HPDE6-E6E7 (cell line): ENCODE measurements at regions not wholly inside any gene's neighbourhood (a gene's known extent, or its start where the extent isn't known, plus 50 kb on each side); places are given as distances from the start of the nearest gene placed in this dataset.
"Not testable (repeated sequence)": the region's sequence is repeated elsewhere in the genome, so short reads cannot be mapped to it uniquely, and the experiment has no call there.

Source experiments
- DNase-seq: peaks from one replicate; pipeline ENCODE4 v3.0.0; 2011; ENCODE audit warnings: missing footprints; ENCODE audit errors: extremely low spot score

DNA sequence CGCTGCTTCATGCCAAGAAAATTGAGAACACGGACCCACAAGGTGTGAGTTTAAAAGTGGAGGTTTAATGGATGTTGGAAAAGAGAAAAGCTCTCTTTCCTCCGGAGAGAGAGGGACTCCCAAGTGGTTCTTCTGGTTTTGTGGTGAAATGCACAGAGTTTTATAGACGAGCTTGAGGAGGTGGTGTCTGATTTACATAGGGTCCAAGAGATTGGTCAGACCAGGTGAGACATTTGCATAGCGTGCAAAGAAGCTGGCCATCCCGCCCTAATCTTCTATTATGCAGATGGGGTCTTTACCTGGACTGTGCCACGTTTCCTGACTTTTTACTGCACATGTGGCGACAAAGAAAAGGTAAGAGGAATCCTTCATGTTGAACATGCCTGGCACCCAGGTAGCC is 236.4 kb upstream of the PCDH9 start:
- DNase-seq, result no peak

DNA sequence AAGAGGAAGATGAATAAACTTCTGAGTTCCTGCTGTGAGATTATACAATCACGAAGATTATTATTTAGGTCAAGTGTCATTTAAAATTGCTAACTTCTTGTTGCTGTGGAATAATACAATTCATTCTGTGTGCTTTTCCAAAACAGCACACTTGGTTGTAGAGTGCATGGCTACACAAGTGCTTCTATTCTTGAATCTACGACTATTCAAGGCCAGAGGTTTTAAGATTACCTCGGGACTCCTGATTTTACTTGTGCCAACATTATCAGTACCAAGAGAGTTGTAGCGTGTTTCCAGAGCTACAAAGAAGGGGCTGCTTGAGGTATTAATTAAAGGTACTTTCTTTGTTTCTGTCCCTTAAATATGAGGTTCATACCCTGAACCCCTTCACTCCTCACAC is 234.0 kb upstream of the PCDH9 start:
- no peak for DNase-seq

DNA sequence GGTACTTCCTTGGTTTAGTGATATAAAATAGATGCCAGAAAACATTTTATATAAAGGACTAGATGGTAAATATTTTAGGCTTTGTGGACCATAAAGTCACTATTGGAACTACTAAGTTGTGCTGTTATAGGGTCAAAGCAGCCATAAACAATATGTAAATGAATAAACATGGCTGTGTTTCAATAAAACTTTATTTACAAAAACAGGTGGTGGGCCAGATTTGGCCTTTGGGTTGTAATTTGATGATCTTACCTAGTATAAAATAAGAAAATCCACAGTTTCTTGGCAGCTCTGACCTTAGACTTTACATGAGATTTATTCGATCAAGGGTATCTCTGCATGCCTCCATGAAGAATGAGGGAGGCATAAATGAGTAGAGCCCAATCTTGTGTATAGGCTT is 232.0 kb upstream of the PCDH9 start:
- DNase-seq, result no peak

DNA sequence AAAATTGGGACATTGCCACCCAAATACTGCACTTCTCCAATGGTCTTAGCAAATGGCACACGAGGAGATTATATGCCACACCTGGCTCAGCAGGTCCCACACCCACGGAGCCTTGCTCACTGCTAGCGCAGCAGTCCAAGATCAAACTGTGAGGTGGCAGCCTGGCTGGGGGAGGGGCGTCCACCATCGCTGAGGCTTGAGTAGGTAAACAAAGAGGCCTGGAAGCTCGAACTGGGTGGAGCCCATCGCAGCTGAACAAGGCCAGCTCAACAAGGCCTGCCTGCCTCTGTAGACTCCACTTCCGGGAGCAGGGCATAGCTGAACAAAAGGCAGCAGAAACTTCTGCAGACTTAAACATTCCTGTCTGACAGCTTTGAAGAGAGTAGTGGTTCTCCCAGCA is 222.4 kb upstream of the PCDH9 start:
- DNase-seq, result not testable (repeated sequence)

DNA sequence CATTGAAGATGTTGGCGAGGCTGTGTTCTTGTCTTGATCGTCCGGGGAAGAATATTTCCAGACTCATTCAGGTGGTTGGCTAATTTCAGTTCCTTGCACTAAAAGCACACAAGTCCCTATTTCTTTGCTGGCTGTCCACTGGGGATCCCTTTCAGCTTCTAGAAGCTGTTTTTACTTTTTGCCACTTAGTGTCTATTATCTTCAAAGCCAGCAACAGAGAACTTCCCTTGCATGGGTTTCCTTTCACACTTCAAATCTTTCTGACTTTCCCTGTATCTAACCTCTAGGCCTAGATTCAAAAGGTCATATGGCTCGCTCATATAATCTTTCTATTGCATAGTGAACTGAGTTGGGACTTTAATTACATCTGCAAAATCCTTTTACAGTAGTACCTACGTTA is 215.3 kb upstream of the PCDH9 start:
- DNase-seq, result no peak

DNA sequence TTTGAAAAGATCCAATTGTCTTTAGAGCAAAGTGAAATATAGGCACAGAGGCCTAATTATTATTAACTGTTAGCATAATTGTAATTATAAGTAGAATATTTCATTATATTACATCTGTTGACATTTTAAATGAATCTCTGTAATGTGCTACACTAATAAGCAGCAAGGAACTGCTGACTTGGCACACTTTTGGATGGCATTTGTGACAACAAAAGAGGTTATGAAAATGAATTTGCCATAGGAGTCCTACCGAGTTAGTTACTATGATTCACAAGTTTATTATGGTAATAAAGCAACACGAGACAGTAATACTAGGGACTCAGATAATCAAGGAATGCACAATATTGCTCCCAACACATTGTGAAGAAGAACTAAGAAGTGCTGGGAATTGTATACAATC is 213.8 kb upstream of the PCDH9 start:
- DNase-seq, result no peak

DNA sequence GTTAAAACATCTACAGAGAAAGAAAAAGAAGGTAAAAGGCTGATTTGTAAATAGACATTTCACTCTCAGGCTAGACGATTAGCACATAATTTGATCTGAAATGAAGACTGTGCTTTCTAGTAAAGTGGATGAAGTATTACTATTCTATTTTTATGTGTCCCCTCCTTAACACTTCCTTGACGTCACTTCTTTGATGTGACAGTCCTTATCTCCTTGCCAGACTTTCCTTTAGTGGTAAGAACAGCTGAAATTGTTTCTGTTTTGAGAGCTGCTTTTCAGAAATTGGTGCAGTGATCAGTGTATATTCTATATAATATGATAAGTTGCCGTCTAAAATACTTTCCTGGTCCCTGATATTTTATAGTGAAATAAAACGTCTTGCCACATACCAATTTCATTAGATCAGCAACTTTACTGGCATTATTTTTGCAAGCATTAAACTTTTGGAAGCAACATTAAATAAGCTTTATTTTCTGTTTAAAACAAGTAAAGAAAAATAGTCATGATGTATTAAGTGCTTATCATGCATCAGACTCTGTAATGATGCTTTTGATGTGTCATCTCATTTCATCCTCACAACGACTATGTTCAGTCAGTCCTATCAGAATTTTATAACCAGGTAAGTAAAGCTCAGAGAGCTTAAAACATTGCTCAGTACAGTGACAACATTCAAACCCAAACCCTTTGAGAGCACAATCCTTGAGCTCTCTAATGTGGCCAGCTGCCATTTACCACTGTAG is 210.3 kb upstream of the PCDH9 start:
- DNase-seq, result no peak

DNA sequence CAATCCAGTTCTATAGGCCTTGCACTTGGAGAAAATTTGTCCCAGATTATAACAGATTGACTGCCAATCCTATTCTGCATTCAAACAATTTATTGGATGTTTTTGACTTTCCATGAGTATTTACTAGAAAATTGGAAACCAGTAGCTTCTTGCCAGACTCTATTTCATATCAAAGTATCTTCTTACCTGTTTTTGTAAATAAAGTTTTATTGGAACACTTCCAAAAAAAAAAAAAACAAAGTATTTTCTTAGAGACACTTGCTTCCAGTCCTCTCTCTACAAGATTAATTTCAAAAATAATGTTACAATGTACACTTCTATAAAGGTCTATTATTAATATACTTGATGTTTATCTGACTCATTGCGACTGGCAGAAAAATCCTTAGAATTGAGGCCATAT is 209.2 kb upstream of the PCDH9 start:
- no peak for DNase-seq

DNA sequence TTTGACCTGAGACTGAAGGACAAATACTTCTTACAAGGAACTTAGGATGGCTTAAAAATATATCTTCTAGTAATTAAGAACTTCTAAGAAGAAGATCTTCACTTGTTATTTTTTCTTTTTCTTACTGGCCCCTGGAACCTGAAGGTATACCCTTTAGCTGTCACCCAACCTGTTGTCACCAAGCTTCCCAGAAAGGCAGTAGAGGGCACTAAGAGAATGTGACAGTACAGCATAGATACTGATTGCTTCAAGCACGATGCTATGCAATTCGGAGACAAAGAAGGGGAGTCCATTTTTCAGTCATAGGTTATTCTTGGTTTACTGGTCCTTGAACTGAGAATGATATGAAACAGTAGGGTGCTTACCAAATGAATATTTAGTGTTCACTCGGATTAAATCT is 208.3 kb upstream of the PCDH9 start:
- DNase-seq, result no peak

DNA sequence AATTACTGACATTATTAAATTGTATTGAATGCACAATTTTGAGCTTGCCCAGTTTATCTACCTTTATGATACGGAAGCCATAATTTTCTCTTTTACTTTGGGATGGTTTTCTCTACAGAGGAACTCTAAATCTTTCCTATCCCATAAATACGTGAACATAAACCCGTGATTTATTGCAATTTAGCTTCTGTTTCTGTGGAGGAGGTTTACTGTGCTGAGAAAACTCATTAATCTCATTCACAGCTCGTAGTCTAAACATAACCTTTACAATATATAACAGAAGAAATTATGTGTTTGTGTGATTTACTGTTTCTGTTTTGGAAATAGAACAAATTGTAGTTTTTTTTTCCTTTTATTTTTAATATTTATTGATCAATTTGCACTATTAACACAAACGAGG is 207.1 kb upstream of the PCDH9 start:
- no peak for DNase-seq

DNA sequence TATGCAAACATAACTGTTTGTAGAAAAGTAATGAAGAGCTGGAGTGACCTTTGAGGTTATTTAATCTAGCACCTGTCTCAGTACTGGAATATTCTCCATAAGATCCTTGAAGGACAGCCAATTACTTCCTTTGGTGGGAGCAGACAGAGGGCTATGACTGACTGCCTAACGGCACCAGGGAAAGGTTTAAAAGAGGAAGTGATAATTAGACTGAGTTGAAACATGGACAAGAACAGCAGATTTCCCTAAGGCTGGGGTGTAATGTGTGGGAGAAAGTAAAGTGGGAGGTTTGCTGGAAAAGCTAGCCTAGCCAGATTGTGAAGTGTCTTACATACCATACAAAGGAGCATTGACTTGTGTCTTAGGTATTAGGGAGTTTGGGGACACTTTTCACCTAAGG is 191.3 kb upstream of the PCDH9 start:
- no peak for DNase-seq

DNA sequence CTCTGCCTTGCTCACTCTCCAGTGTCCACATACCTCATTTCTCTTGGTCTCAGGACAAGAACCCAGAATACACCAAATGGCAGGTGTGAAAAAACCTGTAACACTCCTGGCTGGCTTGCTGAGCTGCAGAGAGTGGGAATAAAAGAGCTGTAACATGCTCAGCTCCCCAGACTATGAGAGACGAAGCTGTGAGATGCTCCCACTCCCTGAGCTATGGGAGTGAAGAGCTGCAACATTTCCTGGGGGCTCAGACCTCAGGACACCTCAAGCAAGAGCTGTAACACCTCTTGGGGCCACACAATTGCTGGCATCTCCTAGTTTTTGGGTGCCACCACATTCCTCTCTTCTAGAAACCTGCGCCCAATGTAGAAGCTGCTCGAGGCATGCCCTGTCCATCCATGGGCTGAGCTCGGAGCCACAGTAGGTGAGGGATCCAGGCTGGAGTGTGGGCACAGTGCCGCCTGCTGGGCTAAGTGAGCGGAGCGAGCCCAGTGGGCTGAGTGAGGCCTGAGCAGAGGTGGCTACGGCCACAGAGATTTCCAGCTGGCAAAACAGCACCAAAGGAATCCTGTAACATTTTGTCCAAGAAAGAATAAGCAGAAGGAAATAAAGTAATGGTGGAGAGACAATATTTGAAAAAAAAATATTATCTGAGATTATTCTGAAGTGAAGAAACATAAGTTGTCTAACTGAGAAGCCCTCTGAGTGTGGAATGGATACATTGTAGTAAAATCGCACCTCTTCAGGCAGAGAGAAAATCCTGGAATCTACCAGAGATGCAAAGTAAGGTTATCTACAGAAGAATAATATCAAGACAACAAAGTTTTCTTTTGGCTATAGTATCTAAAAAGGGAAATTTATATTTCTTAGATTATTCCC is 186.2 kb upstream of the PCDH9 start:
- peak; percentile 8 for DNase-seq

DNA sequence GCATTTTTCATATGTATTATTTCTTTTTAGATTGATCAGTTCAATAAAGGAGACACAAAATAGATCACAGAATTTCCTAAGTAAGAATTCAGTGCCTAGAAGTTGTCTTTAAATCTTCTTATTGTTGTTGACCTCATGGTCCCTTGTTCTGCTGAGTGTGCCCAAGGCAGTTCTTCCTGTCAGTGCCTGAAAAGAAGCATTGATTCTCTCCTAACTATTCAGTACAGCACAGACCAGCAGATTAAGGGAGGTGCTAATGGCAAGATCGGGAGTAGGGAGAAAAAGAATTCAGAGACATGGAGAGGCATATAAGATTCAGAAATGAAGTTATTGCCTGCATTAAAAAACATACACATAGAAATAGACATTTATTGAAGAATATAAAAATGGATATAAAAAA is 180.5 kb upstream of the PCDH9 start:
- no peak for DNase-seq

DNA sequence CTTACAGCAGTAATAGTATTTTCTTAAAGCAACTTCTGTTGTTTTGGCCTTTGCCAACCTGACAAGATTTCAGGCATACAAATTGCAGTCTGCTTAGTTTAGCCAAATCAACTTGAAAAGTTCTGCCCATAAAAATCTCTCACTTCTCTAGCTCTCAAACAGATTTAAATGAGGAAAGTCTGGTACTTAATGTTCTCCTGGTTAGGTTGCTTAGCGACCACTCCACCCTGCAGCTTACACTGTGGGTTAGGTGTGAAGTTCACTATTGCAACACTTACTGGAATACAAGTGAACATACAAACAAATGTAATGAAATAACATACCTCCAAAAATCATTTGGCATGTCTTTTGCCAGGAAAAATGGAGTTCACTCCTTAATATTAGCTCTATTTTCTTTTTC is 178.7 kb upstream of the PCDH9 start:
- DNase-seq, result no peak

DNA sequence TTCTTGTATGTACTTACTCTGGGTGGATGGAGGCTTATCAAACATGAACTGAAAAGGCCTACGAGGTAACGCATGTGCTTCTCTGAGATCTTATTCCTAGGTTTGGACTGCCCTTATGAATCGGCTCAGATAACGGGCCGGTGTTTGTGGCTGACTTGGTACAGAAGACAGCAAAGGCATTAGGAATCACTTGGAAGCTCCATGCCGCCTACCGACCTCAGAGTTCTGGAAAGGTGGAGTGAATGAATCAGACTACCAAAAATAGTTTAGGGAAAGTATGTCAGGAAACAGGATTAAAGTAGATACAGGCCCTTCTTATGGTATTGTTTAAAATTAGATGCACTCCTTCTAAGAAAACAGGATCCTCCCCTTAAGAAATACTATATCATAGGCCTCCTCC is 172.4 kb upstream of the PCDH9 start:
- no peak for DNase-seq

DNA sequence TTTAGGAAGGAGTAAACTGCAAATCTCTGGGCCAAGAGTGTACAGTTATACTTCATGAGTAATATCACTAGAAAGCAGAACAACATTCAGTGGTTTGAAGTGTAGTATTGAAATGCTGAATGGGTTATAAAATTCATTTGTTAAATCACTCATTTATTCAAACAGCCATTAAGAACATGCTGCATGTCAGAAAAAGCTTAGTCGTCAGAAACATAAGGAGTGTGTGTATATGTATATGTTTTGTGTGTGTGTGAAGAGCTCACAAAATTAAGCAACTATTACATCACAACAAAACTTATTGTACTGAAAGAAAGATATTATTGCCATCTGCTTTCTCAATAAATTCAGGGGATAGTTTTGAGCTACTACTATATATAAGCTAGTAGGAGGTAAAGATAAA is 165.4 kb upstream of the PCDH9 start:
- DNase-seq, result no peak

DNA sequence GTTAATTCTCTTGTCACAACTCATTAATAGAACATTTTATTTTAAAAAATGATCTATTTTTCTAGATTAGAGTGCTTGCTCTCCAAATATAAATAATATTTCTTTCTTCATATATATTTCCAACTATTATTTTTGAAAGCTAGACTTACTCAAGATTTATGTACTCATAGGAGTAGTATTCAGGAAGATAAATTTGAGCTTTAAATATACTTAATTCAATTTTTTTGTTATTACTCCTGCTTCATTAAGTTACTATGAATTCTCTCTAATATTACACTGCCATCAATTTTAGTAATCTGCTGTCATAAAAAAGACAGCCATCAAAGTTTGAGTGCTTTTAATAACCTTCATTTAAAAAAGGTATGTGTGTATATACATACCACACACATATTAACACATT is 161.9 kb upstream of the PCDH9 start:
- DNase-seq, result no peak

DNA sequence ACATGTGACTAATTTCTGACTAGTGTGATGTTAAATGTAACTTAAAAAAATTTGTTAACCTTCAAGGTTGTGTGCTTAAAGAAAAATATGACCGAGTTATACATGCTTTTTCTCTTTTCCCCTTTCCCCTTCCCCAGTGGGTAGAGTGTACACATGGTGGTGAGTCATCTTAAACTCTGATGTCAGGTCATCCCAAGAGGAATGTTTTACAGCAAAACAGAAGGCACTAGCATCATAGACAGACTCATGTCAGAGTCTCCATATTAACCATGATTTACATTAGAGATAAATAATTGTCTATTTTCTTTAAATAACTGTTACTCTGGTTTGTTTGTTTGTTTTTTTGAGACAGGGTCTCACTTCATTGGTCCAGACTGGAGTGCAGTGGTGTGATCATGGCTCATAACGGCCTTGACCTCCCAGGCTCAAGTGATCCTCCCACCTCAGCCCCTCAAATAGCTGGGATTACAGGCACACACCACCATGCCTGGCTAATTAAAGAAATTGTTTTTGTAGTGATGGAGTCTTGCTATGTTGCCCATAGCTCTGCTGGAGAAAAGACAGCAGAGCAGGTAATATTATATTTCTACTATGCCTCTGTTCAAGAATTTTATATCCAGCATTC is 160.4 kb upstream of the PCDH9 start:
- no peak for DNase-seq

DNA sequence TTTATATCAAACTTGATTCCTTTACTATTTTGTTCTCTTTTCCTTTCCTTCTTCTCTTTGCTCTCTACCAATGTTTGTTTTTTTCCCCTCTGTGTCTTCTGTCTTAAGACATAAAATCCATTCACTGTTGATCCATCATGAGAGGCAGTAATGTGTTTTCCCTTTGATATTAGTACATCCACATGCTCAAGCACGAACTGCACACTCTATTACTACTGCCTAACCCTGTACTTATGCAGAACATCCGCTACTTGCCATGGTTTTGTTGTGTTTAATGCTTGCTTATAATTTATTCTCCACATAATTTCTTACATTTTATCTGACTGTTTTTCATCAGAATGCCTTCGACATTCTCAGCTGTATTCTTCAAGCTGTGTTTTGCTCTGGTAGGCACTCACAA is 159.0 kb upstream of the PCDH9 start:
- DNase-seq, result no peak

DNA sequence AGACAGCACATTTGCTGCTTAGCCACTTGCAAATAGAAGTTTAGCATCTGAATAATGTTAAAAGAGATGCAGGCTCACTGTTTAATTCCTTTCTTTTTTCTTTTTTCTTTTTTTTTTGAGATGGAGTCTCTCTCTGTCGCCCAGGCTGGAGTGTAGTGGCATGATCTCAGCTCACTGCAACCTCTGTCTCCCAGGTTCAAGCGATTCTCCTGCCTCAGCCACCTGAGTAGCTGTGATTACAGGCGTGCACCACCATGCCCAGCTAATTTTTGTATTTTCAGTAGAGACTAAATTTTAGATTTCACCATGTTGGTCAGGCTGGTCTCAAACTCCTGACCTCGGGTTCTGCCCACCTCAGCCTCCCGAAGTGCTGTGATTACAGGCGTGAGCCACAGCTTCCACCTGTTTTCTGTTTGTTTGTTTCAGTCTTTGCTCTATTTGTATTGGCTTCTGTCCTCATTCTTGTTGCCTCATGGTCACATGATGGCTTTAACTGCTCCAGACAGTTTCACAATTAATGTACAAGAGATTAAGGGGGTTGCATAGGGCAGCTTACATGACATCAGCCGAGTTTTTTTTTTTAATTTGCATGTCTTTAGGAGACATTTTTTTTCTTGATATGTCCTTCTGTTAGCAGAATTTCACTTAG is 153.1 kb upstream of the PCDH9 start:
- not testable (repeated sequence) for DNase-seq

DNA sequence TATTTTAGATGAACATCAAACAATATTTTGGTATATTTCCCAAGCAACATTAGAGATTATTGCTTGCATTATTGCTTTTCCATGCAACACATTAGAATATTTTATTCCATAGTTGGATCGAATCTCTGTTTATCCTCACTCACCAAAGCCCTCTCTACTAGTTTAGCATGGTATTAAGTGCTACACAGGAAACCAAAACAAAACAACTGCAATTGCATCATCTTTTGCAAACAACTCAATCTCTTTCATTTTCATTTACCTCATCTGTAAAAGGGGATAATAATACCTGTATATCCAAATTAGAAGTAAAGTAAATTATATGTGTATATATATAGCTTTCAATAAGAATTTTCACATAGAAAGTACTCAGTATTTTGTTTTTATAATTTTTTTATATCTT is 147.8 kb upstream of the PCDH9 start:
- no peak for DNase-seq

DNA sequence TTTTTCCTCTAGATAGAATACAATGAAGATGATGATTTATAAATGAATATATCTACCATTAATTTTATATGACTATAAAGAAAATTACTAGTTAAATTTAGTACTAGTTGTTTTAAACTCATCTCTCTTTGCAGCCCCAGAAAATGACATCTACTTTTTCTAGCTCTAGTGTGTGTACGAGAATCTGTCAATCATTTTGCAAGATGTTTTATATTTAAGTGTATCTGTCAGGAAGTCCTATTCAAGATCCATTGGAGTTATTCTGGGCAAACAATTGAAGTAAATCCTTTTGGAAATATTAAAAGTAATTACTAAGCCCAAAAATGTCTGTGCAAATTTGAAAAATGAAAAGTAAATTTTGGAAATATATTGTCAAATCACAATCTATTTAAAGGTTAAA is 144.3 kb upstream of the PCDH9 start:
- DNase-seq, result no peak
